Neural cell (in vitro differentiated cells): ENCODE measurements at regions not wholly inside any gene's neighbourhood (a gene's known extent, or its start where the extent isn't known, plus 50 kb on each side); places are given as distances from the start of the nearest gene placed in this dataset.

ENCODE experiments used
- CTCF ChIP-seq: fragments of 450-650 bp; IDR thresholded peaks from 2 replicates; pipeline ENCODE4 v1.5.1; 2014; ENCODE audit warnings: antibody characterized with exemption, mild to moderate bottlenecking, moderate library complexity; ENCODE audit not compliant: poor library complexity, severe bottlenecking
- EZH2 ChIP-seq: fragments of 200-600, 300-800 bp; shearing (Covaris generic), sonication (generic); IDR thresholded peaks from 2 replicates; pipeline ENCODE4 v1.6.1; 2014; ENCODE audit warnings: antibody characterized with exemption, low read length, borderline replicate concordance, mild to moderate bottlenecking; ENCODE audit not compliant: insufficient read depth, poor library complexity, severe bottlenecking
- RAD21 ChIP-seq: fragments of 450-650 bp; conservative IDR thresholded peaks from 2 replicates; pipeline ENCODE4 v1.6.1; 2014; ENCODE audit warnings: antibody characterized with exemption, mild to moderate bottlenecking, moderate library complexity
- REST ChIP-seq: IDR thresholded peaks from 2 replicates; pipeline ENCODE4 v1.6.1; 2012; ENCODE audit warnings: borderline replicate concordance
- TAF1 ChIP-seq: IDR thresholded peaks from 2 replicates; pipeline ENCODE4 v1.6.1; 2012; ENCODE audit warnings: low read depth

- TF ChIP-seq RAD21 (no peak), CTCF (no peak), EZH2 (no peak), TAF1 (no peak), REST (no peak)
Measured at GRCh38 chr18:29271501-29271900, 1094.6 kb upstream of the CDH2 start.
